GM19035 (cell line): ENCODE measurements at regions not wholly inside any gene's neighbourhood (a gene's known extent, or its start where the extent isn't known, plus 50 kb on each side); places are given as distances from the start of the nearest gene placed in this dataset.
A peak's percentile ranks its signal among the peaks of the same experiment; 100 is the strongest.

Source experiments
- ATAC-seq: cut with Tn5 transposase; IDR thresholded peaks from one replicate; pipeline ENCODE4 v1.9.1; 2021; ENCODE audit not compliant: unreplicated experiment

GRCh38 chr2:71823526-71823925 lies 324.1 kb downstream of the CYP26B1 start:
- ATAC-seq: no peak

DNA sequence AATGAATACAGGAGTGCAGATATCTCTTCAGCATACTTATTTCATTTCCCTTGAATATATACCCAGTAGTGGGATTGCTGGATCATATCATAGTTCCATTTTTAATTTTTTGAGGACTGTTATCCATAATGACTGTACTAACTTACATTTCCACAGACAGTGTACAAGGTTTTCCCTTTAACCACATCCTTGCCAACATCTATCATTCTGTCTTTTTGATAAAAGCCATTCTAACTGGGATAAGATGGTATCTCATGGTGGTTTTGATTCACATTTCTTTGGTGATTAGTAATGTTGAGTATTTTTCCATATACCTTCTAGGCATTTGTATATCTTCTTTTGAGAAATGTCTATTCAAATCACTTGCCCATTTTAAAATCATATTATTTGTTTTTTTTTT lies 325.2 kb downstream of the CYP26B1 start:
- ATAC-seq: no peak

GRCh38 chr2:71821856-71822255 lies 325.8 kb downstream of the CYP26B1 start:
- ATAC-seq: no peak

DNA sequence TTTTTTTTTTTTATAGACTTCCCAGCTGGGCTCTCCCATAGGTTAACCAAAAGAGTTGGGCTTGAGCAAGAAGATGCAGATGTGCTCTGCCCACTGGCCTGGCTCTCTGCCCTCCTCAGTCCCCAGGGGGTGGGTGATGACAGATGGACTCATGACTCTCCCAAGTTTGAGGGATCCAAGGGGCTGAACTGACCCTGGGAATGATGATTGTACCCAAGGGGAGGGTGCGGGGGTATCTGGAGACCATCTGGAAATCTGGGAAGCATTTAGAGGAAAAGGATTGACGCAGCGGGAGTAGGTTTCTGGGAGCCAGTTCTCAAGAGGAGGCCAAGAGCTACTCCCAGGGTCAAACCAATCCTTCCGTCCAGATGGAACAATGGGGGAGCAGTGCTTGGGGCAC lies 330.8 kb downstream of the CYP26B1 start:
- ATAC-seq: no peak

DNA sequence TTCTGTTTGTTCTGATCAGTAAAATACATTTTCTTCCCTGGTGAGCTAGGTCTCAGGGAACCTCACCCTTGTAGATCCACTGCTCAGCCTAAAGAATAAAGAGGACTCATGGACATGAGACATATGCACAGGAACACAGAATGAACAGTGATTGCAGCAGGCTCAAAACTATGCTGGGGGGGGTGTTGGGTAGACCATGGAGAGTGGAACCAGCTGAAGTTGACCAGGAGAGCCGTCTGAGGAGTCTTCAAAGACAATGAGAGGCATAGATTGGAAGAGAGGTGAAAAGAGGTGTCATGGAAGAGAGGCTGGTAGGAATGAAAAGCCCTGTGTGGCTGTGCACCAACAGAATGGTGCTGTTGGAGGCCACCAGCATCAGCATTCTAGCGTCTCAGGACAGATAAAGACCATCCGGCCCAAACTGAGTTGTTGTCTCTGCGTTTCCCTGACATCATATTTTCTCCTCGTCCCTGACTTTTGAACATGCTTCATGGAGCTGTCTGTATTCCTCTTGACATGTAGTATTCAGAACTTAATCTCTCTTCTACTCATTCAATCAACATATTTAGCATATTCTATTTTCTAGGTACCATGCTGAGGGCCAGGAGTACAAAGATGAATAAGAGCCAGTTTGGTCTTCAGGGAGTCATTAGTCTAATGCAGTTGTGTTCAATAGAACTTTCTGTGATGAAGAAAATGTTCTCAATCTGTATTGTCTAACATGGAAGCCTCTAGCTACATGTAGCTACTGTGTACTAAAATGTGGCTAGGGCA lies 331.8 kb downstream of the CYP26B1 start:
- ATAC-seq: no peak

DNA sequence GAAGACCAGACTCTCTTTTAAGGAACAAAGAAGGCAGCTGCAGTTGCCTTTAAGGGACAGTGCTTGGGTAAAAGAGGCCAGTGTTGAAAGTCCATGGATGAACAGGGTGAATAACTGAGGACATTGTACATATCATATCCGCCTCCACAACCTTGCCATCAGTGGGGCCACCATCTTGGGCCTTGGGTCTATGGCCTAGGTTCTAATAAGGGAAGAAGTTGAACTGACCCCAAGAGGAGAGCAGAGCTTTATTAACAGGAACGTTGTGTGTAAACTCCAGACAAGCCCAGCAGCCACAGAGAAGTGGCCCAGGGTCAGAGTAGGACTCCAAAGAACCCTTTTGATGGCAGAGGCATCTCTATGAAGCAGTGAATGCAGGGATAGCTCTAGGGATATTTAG lies 332.8 kb downstream of the CYP26B1 start:
- no peak for ATAC-seq

DNA sequence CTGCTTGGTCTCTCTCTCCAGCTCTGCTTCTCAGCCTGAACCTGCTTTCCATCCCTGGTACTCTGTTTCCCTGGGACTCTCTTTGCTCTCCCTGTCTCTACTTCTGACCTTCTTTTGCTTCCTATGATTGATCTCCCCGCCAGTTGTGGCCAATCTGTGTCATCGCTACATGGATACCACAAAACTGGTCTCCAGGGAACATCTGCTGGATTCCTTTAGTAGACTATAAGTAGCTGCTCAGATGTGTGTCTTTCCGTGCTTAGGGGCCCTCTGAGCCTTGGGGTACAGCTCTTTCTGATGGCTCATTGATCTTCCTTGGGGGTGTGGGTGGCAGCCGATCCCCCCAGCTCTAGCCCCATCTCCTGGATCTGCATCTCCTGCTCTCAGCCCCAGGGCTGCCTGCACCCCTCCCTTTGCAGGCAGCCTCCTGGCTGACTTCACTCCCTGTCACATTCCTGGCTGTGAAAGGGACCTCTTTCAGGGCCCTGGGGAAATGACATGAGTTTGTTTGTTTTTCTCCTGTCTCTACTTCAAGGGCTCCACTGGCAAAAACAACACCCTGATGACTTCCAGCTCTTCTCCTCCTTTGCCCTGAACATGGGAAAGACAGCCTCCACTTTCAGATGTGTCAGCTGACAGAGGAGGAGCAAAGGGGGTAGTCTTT lies 333.7 kb downstream of the CYP26B1 start:
- no peak for ATAC-seq

DNA sequence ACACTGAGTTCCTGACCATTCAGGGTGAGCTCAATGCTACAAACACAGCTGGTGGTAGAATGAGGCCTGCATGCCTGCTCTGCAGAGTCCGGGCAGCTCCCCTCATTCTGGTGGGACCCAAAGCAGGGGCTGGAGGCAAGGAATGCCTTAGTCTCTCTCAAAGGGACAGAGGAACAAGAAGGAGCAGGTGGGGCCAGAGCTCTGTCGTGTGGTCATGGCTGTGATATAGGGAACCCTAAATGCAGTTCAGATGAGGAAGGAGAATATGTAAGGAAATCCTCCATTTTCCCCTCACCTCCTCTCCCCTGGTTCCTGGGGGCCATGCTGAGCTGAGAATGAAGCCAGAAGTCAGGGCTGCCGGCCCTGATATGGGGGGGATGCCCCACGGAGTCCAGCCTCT lies 334.3 kb downstream of the CYP26B1 start:
- no peak for ATAC-seq

DNA sequence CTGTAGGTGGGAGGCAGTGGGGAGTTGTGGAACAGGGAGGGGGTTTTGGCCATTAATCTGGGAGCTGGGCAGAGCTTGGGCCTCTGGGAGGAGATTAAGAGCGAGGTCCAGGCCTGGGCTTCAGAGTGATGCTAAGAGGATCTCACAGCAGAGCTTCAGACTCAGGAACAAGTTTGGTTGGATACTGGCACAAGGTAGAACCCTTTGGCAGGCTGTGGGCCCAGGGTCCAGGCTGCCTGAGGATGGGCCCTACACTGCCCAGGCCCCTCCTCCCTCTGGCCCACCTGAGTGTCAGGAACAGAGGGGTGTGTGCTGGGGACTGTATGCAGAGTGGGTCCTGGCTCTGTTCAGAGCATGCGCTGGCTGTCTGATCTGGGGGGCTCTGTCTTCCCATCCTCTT lies 334.9 kb downstream of the CYP26B1 start:
- no peak for ATAC-seq

DNA sequence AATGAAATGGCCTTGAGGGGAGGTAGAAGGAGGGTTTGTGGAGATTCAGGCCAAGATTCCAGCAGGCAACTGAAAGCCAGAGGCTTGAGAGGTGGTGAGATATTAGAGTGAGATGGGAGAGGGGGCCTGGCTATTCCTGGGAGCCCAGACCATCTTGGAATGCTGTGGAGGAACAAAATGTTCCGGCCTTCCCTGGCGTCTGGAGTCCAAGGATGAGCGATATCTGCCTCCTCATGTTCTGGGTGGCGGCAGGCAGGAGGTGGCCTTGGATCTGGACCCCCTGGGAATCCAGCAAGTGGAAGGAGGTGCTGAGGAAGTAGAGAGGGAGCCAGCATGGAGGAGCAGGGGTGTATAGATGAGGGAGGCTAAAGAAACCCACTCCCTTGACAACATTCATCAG lies 335.9 kb downstream of the CYP26B1 start:
- no peak for ATAC-seq

DNA sequence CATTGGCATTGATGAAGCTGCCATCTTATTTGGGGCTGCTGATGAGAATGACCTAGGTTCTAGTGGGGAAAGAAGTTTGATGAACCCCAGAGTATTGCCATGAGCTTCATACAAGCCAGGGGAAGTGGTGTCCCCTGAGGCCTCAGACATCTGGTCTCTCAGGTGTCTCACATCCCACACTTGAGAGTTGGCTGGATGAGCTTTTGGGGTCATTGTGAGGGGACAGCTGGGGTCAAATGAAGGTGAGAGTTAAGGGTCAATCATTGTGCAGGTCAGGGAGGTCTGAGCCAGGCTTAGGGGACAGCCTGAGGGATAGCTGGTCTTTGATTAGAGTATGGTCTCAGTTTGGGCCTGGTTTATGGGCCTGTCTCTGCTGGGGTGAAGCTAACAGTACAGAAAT lies 336.5 kb downstream of the CYP26B1 start:
- no peak for ATAC-seq

DNA sequence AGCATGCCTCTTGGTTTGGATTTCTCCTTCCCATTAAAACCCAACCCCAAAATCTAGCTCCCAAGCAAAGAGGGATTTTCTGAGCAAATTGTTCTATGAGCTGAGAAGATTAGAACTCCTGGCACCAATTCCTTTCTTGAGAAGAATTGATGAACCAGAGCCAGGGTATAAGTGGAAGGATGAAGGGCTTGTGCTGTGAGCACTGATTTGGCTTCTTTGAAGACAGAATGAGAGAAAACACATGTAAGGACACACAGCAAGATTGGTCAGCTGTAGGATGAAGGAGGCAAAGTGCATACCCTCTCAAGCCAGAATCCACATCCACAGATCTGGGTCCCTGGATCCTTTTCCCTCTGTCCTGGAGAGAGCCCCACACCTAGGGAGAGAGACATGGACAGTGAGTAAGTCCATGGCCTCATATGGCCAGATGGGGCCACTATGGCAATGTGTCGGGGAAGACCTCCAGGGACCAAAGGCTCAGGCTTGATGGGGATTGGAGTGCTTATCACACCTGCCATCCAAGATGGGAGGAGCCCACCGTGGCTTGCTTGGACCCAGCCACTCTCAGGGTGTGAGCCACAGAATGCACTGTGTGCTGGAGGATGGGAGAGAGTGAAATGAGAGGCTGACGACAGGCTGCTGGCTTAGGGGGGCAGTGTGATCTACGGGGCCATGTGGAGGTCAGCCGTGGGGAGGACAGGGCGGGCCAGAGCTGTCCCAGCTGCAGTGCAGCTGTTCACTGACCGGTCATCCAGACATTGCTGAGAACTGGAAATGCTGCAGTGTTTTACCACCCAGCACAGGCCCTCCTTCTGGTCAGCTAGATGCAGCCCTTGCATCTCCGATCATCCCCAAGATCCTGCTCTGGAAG lies 339.8 kb downstream of the CYP26B1 start:
- ATAC-seq: no peak

DNA sequence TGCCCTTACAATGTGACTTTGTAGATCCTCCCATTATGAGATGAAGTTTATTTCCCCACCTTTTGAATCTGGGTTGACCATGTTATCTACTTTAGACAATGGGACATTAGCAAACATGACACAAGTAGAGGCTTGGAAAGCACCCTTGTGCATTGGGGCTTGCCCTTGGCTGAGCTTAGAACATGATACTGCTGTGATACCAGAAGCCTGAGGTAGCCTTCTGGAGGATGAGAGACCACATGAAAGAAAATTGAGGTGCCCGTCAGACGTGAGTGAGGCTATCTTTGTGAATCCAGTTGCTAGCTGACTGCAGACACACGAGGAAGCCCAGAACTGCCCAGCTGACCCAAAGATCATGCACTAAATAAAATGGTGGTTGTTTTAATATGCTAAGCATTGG lies 341.2 kb downstream of the CYP26B1 start:
- peak; percentile 67 for ATAC-seq

- ATAC-seq: no peak
Observed at GRCh38 chr2:71804281-71804751, 343.3 kb downstream of the CYP26B1 start.

DNA sequence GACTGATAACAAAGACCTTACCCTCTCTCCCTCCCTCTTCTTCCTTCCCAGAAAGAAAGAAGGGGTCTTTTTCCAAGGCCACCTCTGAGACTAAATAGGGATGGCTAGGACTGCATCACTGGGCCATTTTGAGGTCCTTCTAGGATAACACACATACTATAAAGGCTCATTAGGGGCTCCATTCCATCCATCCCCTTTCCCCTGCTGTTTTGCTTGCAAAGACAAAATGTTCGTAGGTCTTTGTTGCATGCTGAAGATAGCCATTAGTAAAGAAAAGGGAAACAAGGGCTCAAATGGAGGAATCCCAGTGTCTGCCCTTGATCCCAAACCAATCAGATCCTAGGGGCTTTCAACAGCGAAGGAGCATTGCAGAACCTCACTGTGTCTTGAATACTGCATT lies 344.3 kb downstream of the CYP26B1 start:
- ATAC-seq: no peak

- no peak for ATAC-seq
Observed at GRCh38 chr2:71802556-71802955, 345.1 kb downstream of the CYP26B1 start.

DNA sequence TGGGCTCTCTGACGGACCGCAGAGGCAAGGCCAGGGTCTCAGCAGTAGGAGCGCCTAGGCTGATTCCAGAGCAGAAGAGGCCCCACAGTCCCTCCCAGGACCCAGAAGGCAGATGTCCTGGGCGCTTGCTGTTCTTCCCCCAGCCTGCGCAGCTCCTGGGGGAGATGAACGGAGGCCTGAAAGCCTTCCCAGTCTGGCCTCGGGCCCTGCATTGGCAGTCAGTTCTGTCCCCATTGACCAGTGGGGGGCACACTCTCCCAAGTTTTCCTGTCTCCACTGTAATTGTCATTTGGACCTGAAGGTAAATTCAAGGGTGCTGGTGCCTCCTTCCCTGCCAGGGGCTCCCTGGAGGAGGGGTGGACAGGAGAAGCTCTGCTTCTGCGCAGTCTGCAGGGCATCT lies 345.7 kb downstream of the CYP26B1 start:
- ATAC-seq: no peak

DNA sequence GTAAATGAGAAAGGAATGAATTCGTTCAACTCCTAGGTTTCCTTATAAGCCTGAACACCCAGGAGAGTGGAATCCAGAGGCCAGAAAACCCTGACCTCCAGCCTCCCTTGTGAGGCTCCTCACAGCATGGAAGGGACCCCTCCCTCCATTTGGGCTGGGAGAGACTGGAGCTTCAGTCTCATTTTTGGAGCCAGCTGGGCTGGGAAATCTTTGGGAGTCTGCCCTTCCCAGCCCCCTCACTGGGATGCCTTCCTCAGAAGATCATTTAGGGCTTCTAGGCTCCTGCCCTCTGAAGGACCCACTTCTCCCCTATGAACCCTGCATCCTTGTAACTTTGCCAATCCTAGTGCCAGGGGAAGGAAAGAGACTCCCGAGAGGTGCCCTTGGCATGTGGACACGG lies 346.1 kb downstream of the CYP26B1 start:
- no peak for ATAC-seq

- no peak for ATAC-seq
Observed at GRCh38 chr2:71800851-71801250, 346.8 kb downstream of the CYP26B1 start.

DNA sequence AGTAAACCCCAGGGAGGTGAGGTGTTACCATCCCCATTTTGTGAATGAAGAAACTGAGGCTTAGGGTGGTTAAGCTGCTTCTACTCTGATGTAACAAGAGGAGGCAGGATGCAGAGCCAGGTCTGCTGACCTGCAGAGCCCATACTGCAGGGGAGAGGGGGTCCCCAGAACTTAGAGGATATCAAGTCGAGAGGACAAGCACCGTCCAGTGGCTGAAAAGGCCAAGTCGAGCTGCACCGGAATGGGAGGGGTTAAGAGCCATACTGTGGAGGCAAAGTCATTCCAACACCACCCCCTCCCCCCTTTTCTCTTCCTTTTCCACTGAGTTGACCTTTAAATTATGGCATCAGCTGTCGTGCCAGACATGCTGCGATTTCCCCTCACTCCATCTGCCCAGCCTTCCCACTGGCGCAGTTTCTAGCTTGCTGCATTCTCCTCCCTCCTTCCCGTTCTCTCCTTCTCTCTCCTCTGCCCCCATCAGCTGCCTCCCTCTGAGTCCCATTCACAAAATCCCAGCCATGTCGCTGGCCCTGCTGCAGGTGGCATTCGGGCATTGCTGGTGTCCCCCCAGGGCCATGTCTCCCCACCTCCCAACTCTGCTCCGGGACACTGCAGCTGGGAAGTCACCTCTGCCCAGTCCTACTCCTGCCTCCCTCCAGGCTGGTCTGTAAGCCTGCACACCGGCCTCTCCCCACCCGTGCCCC lies 346.9 kb downstream of the DYSF start:
- ATAC-seq: no peak

GRCh38 chr2:71799013-71799575 lies 345.7 kb downstream of the DYSF start:
- no peak for ATAC-seq
